ENCODE measurements at regions not wholly inside any gene's neighbourhood (a gene's known extent, or its start where the extent isn't known, plus 50 kb on each side); places are given as distances from the start of the nearest gene placed in this dataset.

- H3K27ac ChIP-seq = no peak overlapping the region
- H3K36me3 ChIP-seq = no peaks in the 10 kb centered on the region
- H3K27me3 ChIP-seq = no peaks in the 10 kb centered on the region
- no peak overlapping the region for H3K4me3 ChIP-seq
- DNase-seq = no peak
- H3K9me3 ChIP-seq = no peaks in the 10 kb centered on the region
- ATAC-seq = no peak
- intact Hi-C loops (cut with DNase I) = no loop called here
- no peaks in the 10 kb centered on the region for H3K4me1 ChIP-seq
- no peak for TF ChIP-seq CTCF (IDR thresholded peaks at IDR 0.05)
Measured at GRCh38 chr5:68587171-68587570, 371.6 kb downstream of the PIK3R1 start.

DNA sequence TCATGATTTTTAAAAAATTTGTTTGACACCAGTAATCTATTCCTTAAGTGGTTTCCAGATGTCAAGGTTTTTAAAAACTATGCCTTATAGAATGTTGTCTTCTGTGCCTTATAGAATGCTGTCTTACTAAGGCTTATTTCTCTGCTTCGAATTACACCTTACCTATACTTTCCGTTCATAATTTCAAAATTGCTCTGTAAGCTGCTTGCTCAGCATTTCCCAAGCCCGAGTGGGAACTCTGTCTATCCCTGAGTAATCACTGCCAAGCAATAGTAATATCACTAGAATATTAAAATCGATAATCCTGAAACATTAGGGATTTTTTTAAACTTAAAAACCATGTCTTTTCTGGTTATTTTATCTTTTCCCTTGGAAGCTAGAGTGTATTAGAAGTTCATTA lies 376.3 kb downstream of the PIK3R1 start:
- H3K9me3 ChIP-seq = no peaks in the 10 kb centered on the region
- no peak for DNase-seq
- no peak overlapping the region for H3K4me3 ChIP-seq
- no peaks in the 10 kb centered on the region for H3K36me3 ChIP-seq
- H3K4me1 ChIP-seq = no peaks in the 10 kb centered on the region
- ATAC-seq = no peak
- no peaks in the 10 kb centered on the region for H3K27me3 ChIP-seq
- no peak for TF ChIP-seq CTCF (IDR thresholded peaks at IDR 0.05)
- intact Hi-C loops (cut with DNase I) = no loop called here
- no peak overlapping the region for H3K27ac ChIP-seq

DNA sequence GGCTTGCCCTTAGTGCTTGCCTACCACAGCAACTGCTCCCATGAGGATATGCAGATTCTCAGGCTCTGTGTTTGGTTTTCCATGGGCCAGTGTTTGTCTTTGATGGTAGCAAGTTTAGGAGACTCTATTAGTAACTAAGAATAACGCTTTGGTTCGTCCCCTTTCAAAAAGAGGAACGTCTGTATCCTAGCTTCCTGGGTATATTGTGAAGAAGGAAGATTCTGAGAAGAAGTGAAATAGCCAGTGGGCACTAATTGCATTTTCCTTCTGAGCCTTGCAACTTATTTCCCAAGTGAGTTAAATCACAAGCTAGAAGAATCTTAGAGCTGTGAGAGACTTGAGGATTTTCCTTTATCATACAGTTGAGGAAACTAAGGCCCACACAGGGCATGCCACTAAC lies 376.8 kb downstream of the PIK3R1 start:
- Histone ChIP-seq H3K27ac (no peak overlapping the region), H3K4me1 (no peaks in the 10 kb centered on the region), H3K36me3 (no peaks in the 10 kb centered on the region), H3K9me3 (no peaks in the 10 kb centered on the region), H3K27me3 (no peaks in the 10 kb centered on the region), H3K4me3 (no peak overlapping the region)
- no peak for TF ChIP-seq CTCF (IDR thresholded peaks at IDR 0.05)
- ATAC-seq (no peak), DNase-seq (no peak)
- intact Hi-C loops (cut with DNase I) = no loop called here

- DNase-seq (no peak), ATAC-seq (no peak)
- Histone ChIP-seq H3K27ac (no peak overlapping the region), H3K9me3 (no peaks in the 10 kb centered on the region), H3K4me3 (no peak overlapping the region), H3K4me1 (no peaks in the 10 kb centered on the region), H3K36me3 (no peaks in the 10 kb centered on the region), H3K27me3 (no peaks in the 10 kb centered on the region)
- TF ChIP-seq CTCF (IDR thresholded peaks at IDR 0.05) = no peak
- intact Hi-C loops (cut with DNase I) = no loop called here
Measured at GRCh38 chr5:68593211-68593671, 377.7 kb downstream of the PIK3R1 start.

GRCh38 chr5:68612972-68613371 lies 397.4 kb downstream of the PIK3R1 start:
- Histone ChIP-seq H3K4me1 (no peaks in the 10 kb centered on the region), H3K9me3 (peaks cover 0 to 33% of the 10 kb centered on the region in 2 donors), H3K27ac (no peak overlapping the region), H3K27me3 (no peaks in the 10 kb centered on the region), H3K4me3 (no peak overlapping the region), H3K36me3 (no peaks in the 10 kb centered on the region)
- intact Hi-C loops (cut with DNase I) = no loop called here
- DNase-seq = no peak
- no peak for TF ChIP-seq CTCF (IDR thresholded peaks at IDR 0.05)
- ATAC-seq = no peak
